GM19328 (cell line): ENCODE measurements at regions not wholly inside any gene's neighbourhood (a gene's known extent, or its start where the extent isn't known, plus 50 kb on each side); places are given as distances from the start of the nearest gene placed in this dataset.

Source experiments
- ATAC-seq: cut with Tn5 transposase; IDR thresholded peaks from one replicate; pipeline ENCODE4 v1.9.1; 2021; ENCODE audit warnings: mild to moderate bottlenecking, moderate library complexity; ENCODE audit not compliant: unreplicated experiment

DNA sequence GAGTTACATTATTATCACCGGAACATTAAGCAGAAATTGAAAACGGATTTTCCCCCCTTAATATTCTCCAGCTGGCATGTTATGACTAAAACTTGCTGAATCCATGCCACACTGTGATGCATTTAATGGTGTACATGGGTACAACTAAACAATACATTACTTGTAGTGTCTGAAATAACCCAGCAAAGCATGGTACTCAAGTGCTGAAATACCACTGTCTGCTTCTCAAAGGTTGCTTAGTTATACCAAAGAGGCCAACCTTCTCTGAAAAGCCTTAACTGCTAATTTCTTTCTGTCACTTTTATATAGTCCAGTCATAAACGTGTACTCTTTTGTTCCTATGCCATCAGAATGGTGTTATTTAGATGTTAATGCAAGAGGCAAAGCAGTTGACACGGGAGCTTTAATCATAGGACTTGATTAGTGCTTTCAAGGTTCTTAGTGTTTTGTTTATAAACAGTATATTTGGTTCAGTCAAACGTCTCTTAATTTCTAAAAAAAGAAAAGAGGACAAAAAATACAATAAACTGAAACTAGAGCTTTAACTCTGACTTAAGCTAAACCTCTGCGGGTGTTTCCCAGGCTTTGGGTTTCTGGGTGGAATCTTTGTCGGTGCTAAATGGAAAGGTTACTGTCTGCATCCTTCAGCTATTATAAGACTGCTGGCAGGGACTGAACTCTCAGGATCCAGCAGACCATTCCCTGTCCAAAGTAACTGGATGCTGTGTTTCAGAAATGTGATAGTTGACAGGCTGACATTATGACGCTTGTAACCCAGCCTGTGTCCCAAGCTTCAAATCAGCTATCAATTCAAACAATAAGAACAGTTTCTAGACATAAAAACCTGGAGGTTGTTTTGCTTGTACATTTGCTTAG is 202.6 kb downstream of the PPP1R3A start:
- ATAC-seq, result no peak

DNA sequence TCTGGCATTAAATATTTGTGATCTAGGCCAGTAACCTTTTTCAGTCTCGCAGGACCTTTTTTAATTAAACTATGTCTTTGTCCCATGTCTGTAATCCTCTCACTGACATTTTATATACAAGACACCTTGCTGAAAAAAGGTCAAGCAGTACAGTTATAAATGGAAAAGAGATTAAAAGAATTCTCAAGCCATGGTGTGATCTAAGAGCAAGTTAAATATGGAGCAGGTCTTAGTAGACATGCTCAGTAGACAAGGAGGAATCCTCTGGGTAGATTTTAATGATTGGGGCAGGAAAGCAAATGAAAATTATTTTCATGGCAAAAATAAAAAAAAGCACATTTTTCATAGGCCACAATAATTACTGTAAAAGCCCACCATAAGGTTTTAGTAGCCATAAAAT is 203.5 kb downstream of the PPP1R3A start:
- ATAC-seq, result no peak

GRCh38 chr7:113710310-113711096 is 208.3 kb downstream of the PPP1R3A start:
- peak; percentile 90 for ATAC-seq

DNA sequence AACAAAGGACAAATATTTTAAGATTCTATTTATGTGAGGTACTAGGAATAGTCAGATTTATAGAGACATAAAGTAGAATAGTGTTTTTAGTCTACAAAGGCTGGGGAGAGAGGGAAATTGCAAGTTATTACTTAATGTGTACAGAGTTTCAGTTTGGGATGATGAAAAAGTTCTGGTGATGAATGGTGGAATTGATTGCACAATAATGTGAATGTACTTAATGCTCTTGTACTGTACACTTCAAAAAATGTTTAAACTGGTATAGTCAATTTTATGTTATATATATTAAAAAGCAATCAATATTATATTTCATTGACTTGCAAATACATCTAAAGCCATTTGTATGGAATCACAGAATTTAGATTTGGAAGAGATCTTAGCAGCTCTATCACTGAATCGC is 213.4 kb downstream of the PPP1R3A start:
- no peak for ATAC-seq

DNA sequence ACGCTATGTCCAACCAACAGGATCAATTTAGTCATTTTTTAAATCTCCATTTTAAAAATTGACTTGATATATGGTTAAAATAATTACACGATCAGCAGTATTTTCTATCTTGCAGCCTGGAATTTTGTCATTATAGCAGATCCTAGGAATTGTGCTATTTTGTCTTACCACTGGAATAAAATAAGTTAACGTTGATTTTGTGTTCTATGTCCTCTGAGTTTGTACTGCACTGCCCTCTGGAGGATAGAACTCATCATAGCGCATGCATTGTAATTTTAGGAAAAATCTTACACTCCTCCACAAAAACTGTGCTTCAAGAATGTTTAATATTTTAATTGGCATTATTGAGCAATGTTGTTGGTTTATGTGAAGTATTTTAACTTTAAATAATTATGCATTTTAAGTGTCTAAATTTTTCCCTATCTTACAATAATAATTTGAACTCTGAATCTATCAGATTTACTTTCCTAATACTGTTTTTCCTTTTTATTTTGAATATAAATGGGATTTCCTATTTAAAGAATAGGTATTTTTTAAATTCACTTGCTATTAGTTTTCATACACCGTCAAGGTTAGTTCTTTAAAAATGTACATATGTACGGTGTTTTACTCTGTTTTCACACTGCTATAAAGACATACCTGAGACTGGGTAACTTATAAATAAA is 220.1 kb downstream of the PPP1R3A start:
- ATAC-seq, result no peak

GRCh38 chr7:113694149-113694548 is 224.7 kb downstream of the PPP1R3A start:
- no peak for ATAC-seq

- no peak for ATAC-seq
These were observed 234.6 kb downstream of the PPP1R3A start for GRCh38 chr7:113684165-113684564.

- no peak for ATAC-seq
These were observed 241.0 kb downstream of the PPP1R3A start for GRCh38 chr7:113677811-113678210.

- ATAC-seq, result no peak
These were observed 253.9 kb downstream of the PPP1R3A start for GRCh38 chr7:113664867-113665266.

DNA sequence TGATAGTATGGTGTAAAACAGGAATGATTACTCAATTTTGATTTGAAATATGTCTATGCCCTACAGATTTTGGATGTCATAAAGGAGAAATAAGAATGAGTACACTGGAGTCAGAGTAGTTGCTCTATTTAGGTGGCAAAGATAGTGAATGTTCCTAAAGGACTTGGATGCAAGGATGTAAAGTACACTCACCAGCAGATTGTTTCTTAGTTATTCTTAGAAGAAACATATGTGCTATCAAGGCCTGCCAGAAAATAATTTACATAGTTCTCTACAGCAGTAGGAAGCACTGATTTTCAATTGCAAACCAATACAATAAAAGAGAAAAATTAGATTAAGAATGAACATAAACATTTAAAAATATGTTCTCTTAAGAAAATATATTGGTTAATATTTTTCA is 259.4 kb downstream of the PPP1R3A start:
- no peak for ATAC-seq

- peak; percentile 78 for ATAC-seq
These were observed 261.2 kb downstream of the PPP1R3A start for GRCh38 chr7:113657603-113658002.

DNA sequence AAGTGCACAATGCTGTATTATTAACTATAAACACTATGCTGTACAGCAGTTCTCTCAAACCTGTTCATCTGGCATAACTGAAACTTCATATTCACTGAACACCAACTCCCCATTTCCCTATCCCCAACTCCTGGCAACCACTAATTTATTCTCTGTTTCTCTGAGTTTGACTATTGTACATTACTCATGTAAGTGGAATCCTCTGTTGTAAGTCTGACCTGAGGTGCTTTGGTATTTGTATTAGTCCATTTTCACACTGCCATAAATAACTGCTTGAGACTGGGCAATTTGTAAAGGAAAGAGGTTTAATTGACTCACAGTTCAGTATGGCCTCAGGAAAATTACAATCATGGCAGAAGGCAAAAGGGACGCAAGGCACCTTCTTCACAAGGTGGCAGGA is 266.3 kb downstream of the PPP1R3A start:
- no peak for ATAC-seq

GRCh38 chr7:113649556-113649955 is 269.3 kb downstream of the PPP1R3A start:
- ATAC-seq, result no peak

- ATAC-seq, result no peak
These were observed 279.6 kb downstream of the PPP1R3A start for GRCh38 chr7:113639221-113639620.

DNA sequence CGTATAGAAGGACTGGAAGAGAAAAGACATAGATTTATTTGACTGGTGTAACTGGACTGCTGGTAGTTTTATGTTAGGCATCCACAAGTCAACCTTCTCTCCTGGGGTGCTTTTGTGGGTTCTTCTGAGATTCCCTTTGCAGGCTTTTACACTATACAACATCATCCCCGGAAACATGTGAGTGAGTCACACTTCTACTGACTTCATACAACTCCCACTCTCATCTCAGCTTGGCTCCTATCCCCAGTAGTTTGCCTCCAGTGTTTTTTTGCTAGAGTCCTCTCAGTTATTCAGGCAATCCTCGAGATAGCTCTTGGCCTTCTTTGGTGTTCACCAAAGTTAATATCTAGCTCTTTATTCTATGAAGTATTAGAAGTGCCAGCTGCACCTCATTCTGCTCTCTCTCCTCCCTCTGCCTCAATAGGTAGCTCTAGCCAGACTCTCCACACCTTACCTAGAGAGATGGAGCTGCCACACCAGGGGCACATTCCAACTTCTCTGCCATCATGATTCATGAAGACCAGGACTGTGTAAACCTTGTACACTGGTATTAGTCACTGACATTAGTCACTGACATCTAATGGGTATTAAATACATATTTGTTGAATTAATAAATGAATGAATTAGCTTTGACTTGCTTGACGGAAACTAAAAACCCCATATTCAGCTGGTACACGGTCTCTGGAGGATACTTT is 281.9 kb downstream of the PPP1R3A start:
- no peak for ATAC-seq

GRCh38 chr7:113635492-113635891 is 283.3 kb downstream of the PPP1R3A start:
- ATAC-seq, result no peak

GRCh38 chr7:113633073-113633472 is 285.7 kb downstream of the PPP1R3A start:
- no peak for ATAC-seq

DNA sequence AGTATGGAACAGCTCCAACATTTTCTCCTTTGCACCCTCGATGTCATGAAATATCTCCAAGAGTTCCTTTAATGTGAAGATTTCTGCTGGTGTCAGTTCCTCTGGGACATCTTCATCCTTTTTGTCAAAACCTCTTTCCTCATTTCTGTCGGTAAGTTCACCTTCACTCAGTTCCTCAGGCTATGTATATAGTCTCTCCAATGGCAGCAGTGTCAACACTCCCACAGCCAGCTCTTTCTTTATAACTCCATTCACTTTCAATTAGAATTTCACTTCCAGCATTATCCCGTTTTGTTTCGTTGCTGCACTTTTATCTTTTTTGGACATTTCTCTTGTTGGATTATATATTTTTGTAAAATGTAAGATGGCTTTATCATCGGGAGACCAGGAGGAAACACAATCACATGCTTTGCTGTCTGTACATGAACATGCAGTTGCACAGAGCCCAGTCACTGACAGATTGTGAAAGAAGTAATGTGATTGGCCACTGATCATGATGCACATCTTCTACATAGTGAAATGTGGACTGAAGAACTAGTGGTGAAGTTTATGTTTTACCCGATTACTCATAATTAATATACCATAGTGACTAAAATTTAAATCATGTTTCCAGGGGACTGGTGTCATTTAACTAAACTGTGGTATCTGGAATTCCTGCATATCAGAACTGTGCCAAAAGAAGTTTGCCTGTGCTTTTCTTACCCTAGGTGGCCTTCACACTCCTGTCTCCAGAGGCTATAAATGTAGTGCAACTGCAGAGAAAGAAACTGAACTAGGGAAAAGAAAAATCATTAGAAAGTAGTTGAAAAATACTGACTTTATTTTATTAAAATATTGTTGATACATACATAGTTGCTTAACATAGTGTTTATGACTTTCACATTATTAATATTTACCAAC is 289.6 kb downstream of the PPP1R3A start:
- ATAC-seq, result no peak

- ATAC-seq, result no peak
These were observed 293.2 kb downstream of the PPP1R3A start for GRCh38 chr7:113625494-113626102.
